ENCODE measurements at regions not wholly inside any gene's neighbourhood (a gene's known extent, or its start where the extent isn't known, plus 50 kb on each side); places are given as distances from the start of the nearest gene placed in this dataset.

DNA sequence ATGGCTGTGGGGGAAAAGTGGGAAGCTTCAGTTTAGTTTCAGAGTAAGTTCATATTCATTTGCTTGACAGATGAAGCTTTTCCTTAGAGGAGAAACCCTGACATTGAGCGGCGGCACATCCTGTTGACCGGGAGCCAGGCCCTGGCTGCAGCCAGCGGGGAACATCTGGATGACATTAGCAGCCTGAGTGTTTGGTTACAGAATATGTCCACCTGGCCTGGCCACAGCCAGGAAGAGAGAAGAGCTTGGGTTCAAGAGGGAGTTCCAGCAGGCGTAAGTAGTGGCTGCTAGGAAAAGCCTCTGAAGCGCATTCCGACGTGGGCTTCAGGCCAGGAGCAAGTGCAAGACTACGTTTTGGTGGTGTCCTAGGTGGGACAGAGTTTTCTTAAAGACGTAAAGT, 144.9 kb upstream of the MYCN start:
- H3K4me3 ChIP-seq, result no peak overlapping the region
- intact Hi-C loops (cut with DNase I; ENCODE audit: low total_unique reads), result no loop called here
- no peaks in the 10 kb centered on the region for H3K36me3 ChIP-seq
- TF ChIP-seq POLR2A (IDR thresholded peaks at IDR 0.05), result no peak
- TF ChIP-seq, protein P1, sequence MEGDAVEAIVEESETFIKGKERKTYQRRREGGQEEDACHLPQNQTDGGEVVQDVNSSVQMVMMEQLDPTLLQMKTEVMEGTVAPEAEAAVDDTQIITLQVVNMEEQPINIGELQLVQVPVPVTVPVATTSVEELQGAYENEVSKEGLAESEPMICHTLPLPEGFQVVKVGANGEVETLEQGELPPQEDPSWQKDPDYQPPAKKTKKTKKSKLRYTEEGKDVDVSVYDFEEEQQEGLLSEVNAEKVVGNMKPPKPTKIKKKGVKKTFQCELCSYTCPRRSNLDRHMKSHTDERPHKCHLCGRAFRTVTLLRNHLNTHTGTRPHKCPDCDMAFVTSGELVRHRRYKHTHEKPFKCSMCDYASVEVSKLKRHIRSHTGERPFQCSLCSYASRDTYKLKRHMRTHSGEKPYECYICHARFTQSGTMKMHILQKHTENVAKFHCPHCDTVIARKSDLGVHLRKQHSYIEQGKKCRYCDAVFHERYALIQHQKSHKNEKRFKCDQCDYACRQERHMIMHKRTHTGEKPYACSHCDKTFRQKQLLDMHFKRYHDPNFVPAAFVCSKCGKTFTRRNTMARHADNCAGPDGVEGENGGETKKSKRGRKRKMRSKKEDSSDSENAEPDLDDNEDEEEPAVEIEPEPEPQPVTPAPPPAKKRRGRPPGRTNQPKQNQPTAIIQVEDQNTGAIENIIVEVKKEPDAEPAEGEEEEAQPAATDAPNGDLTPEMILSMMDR (IDR thresholded peaks at IDR 0.05), result no peak
- no peak for TF ChIP-seq POLR2AphosphoS5 (IDR thresholded peaks at IDR 0.05)
- DNase-seq (ENCODE audit: low spot score in 2 of 2), result no peak
- no peaks in the 10 kb centered on the region for H3K9me3 ChIP-seq
- H3K4me1 ChIP-seq, result no peaks in the 10 kb centered on the region
- H3K27me3 ChIP-seq, result peaks cover 0 to 5% of the 10 kb centered on the region in 2 donors
- no peak overlapping the region for H3K27ac ChIP-seq

DNA sequence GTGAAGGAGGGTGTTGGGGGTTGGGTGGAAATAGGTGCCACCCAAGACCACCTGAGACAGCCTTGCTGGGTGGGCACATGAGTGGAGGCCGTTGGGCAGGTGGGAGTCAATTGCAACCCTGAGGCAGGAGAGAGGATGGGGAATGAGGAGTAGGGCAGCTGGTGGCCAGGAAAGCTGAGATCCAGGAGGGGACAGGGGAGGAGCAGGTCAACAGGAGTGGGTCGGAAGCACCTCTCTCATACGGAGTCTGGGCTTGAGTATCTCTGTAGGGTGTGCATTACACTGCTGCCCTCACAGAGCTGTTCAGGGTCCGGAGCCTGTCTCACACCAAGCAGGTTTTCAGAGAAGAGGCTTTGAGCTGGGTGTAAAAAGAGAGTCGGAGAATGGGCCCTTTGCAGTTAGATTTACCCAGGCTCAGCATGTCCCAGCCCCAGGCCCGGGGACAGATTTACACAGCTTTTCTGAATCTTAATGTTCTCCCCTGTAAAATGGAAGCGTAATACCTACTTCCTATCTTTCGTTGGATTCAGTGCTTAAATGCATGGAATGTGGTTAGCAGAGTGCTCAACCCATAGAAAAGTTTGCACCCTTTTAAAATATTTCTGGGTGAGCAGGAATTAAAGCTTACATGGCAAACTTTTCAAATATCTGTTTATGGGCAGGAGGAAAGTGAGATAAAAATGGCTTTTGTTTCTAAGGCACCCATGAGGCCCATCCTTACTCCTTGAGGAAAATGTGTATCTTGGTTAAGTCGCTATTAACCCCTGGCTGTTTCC, 144.0 kb upstream of the MYCN start:
- Histone ChIP-seq H3K27ac (no peak overlapping the region), H3K9me3 (no peaks in the 10 kb centered on the region), H3K4me1 (no peaks in the 10 kb centered on the region), H3K4me3 (no peak overlapping the region), H3K27me3 (peaks cover 0 to 5% of the 10 kb centered on the region in 2 donors), H3K36me3 (no peaks in the 10 kb centered on the region)
- no peak for DNase-seq (ENCODE audit: low spot score in 2 of 2)
- intact Hi-C loops (cut with DNase I; ENCODE audit: low total_unique reads), result no loop called here
- TF ChIP-seq, protein P1 (IDR thresholded peaks at IDR 0.05), result no peak
- TF ChIP-seq POLR2AphosphoS5 (IDR thresholded peaks at IDR 0.05) (no peak), POLR2A (IDR thresholded peaks at IDR 0.05) (no peak)

DNA sequence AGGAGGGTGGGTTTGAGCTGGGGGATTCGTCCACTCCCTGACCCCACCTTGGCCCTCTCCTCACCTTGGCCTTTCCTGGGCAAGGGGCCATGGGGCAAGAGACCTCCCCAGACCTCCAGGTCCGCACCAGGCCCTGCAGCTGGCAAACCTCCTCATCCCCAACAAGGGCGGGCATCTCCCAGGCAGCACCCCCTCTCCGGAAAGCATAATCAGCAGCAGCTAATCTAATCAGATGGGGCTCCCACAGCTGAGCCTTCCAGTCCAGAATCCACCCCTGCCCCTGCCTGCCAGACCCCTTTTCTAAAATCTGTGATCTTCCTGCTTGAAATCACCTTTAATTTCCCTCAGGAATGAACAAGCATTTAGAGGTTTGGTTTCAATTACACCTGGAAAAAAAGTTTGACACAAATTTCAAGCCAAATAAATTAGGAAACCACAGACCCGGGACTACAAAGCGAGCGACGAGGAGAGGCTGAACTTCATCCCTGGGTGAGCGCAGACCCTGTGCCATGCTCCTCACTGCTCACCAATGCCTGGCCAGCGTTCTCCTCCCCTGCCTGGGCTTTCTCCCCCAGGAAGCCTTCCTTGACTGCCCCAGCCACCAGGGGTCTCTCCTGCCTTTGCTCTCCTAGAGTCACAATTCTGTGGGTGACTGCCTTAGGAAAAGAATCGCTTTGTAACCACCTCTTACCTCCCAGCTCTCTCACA, 143.0 kb upstream of the MYCN start:
- Histone ChIP-seq H3K4me1 (no peaks in the 10 kb centered on the region), H3K27me3 (peaks cover 0 to 5% of the 10 kb centered on the region in 2 donors), H3K27ac (no peak overlapping the region), H3K4me3 (no peak overlapping the region), H3K36me3 (no peaks in the 10 kb centered on the region), H3K9me3 (no peaks in the 10 kb centered on the region)
- TF ChIP-seq POLR2AphosphoS5 (IDR thresholded peaks at IDR 0.05) (no peak), POLR2A (IDR thresholded peaks at IDR 0.05) (no peak)
- TF ChIP-seq, protein P1 (IDR thresholded peaks at IDR 0.05), result no peak
- intact Hi-C loops (cut with DNase I; ENCODE audit: low total_unique reads), result no loop called here
- no peak for DNase-seq (ENCODE audit: low spot score in 2 of 2)

DNA sequence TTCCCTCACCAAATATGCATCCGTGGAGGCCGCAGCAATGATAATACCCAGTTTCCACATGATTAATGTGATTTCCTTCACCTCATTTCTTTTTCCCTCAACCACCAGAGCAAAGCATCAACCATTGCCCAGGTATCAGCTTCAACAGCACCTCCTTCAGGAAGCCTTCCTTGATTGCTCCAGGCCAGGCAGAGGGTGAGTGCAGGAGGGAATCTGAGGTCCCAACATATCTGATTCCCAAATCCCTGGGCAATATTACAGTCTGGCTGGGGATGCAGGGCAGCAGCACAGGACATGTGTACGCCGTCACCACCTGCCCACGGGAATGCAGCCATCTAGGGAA, 142.4 kb upstream of the MYCN start:
- Histone ChIP-seq H3K27me3 (peaks cover 0 to 5% of the 10 kb centered on the region in 2 donors), H3K9me3 (no peaks in the 10 kb centered on the region), H3K4me3 (no peak overlapping the region), H3K4me1 (no peaks in the 10 kb centered on the region), H3K27ac (no peak overlapping the region), H3K36me3 (no peaks in the 10 kb centered on the region)
- DNase-seq (ENCODE audit: low spot score in 2 of 2), result no peak
- intact Hi-C loops (cut with DNase I; ENCODE audit: low total_unique reads), result no loop called here
- TF ChIP-seq POLR2AphosphoS5 (IDR thresholded peaks at IDR 0.05) (no peak), POLR2A (IDR thresholded peaks at IDR 0.05) (no peak)
- TF ChIP-seq, protein P1 (IDR thresholded peaks at IDR 0.05), result no peak

DNA sequence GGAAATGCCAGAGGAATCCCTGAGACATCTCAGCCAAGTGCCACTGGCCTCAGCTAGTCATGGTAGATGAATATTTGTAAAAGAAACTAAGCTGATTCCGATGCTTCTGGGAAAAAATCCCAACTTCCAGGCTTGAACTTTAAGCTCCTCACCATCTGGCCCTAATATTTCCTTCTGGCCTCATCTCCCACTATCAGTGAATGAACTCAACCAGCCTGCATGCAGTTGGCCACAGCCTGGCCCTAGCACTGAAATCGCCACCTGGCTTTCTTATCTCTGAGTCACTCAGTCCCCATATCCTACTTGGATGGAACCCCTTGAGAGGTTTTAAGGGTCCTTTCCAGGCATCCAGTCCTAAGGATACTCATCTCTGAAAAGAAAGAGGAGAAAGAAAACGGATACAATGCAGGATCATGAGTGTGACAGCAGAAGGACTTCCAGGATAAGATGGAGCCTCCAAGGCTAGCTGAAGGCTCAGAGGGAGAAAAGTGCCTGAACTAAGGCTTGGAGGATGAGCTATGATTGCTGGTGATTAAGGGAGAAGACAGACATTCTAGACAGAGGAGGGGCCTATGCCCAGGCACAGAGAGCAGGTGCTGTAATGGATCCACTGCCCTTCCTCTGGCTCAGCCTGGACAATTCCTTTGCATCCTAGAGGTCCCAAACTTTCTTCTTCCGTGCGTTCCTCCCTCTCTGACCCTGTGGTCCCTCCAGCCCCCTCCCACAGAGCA, 141.5 kb upstream of the MYCN start:
- H3K36me3 ChIP-seq, result no peaks in the 10 kb centered on the region
- TF ChIP-seq POLR2A (IDR thresholded peaks at IDR 0.05) (no peak), POLR2AphosphoS5 (IDR thresholded peaks at IDR 0.05) (no peak)
- TF ChIP-seq, protein P1 (IDR thresholded peaks at IDR 0.05), result no peak
- no peak overlapping the region for H3K4me3 ChIP-seq
- no peak overlapping the region for H3K27ac ChIP-seq
- H3K27me3 ChIP-seq, result peaks cover 0 to 5% of the 10 kb centered on the region in 2 donors
- intact Hi-C loops (cut with DNase I; ENCODE audit: low total_unique reads), result no loop called here
- H3K4me1 ChIP-seq, result no peaks in the 10 kb centered on the region
- H3K9me3 ChIP-seq, result no peaks in the 10 kb centered on the region
- DNase-seq (ENCODE audit: low spot score in 2 of 2), result no peak
